ENCODE measurements at regions not wholly inside any gene's neighbourhood (a gene's known extent, or its start where the extent isn't known, plus 50 kb on each side); places are given as distances from the start of the nearest gene placed in this dataset.

DNA sequence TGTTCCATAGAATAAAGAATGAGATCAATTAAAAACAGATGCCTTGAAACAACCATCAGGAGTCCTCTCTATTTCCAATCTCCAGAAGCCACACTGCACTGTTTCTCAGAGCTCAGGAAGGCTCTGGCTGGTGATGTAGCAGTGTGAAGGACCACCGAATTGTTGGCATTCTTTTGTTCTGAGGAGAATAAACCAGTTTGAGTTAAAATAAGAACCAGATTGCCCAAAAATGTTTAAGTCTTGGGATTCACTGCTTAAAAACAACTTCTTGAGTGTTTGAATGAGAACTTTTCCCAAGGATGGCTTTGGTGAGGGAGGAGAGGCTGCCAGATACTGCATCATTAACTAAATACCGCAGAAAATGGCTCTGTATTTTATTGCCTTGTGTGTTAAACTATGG lies 341.2 kb downstream of the C12orf75 start:
- Mint-ChIP-seq H3K27ac (no peak overlapping the region), H3K4me3 (no peak overlapping the region), H3K9me3 (no peaks in the 10 kb centered on the region), H3K4me1 (ENCODE audit: low read depth) (no peaks in the 10 kb centered on the region), H3K36me3 (ENCODE audit: low read depth) (no peaks in the 10 kb centered on the region), H3K27me3 (peaks cover 6% of the 10 kb centered on the region)
- intact Hi-C loops (cut with DNase I, micrococcal nuclease): no loop called here
- H3K36me3 ChIP-seq (ENCODE audit: insufficient read depth, low read length): no peaks in the 10 kb centered on the region
- no peaks in the 10 kb centered on the region for H3K4me1 ChIP-seq (ENCODE audit: insufficient read depth, low read length)
- H3K27me3 ChIP-seq (ENCODE audit: control insufficient read depth in 1 of 2, insufficient read depth in 2 of 2, low read length in 2 of 2): no peaks in the 10 kb centered on the region
- ATAC-seq (ENCODE audit: poor library complexity) (no peak), DNase-seq (no peak)
- ChIA-PET POLR2A (no interaction called here), CTCF (no interaction called here)
- TF ChIP-seq, protein P1, sequence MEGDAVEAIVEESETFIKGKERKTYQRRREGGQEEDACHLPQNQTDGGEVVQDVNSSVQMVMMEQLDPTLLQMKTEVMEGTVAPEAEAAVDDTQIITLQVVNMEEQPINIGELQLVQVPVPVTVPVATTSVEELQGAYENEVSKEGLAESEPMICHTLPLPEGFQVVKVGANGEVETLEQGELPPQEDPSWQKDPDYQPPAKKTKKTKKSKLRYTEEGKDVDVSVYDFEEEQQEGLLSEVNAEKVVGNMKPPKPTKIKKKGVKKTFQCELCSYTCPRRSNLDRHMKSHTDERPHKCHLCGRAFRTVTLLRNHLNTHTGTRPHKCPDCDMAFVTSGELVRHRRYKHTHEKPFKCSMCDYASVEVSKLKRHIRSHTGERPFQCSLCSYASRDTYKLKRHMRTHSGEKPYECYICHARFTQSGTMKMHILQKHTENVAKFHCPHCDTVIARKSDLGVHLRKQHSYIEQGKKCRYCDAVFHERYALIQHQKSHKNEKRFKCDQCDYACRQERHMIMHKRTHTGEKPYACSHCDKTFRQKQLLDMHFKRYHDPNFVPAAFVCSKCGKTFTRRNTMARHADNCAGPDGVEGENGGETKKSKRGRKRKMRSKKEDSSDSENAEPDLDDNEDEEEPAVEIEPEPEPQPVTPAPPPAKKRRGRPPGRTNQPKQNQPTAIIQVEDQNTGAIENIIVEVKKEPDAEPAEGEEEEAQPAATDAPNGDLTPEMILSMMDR (IDR thresholded peaks at IDR 0.05): no peak
- peaks cover 0 to 10% of the 10 kb centered on the region in 2 experiments for H3K9me3 ChIP-seq (ENCODE audit: control insufficient read depth in 1 of 2, insufficient read depth in 1 of 2, low read length in 2 of 2)
- no peak overlapping the region for H3K4me3 ChIP-seq (ENCODE audit: low read length)
- no peak overlapping the region for H3K27ac ChIP-seq (ENCODE audit: low read depth in 1 of 2, low read length in 2 of 2)

DNA sequence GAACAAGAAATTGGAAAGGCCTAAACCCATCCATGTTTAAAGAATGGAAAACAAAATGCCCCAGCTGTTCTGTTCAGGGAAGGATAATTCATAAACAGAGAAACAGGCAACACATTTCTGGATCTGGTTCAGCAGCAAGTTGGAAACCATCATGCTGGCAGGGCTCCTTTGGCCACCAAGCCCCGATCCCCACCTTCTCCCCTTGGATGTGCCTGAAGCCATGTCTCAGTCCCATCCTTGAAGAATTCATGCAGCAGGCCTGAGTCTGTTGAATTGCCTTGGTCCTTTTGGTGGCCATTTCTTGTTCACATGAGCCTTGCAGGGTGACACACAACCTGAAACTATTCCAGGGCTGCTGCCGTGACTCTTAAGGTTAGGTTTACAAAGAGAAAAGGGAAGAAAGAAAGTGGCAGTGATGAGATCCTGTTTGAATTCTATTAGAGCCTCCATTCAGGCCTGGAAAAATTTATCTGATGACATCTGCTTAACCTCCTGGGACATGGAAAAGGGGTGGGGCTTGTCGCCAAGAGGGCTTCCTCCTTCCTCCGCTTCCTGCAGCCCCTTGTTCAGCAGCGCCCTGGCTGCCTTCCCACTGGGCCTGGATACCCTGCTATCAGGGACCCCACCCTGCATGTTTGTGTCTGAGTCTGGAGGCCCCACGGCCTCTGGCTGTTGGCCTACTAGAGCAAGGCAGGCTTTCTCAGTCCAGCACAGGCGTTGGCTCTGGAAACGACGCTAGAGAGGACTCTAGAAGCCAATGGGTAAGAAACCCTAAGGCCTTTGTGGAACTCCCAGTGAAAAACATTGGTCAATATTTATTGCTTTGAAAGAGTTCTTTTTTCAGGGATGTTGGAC lies 341.9 kb downstream of the C12orf75 start:
- no peaks in the 10 kb centered on the region for H3K36me3 Mint-ChIP-seq (ENCODE audit: low read depth)
- POLR2A ChIA-PET: no interaction called here
- intact Hi-C loops (cut with DNase I, micrococcal nuclease): no loop called here
- no peak overlapping the region for H3K4me3 Mint-ChIP-seq
- no peaks in the 10 kb centered on the region for H3K9me3 Mint-ChIP-seq
- CTCF ChIA-PET: no interaction called here
- H3K27me3 Mint-ChIP-seq: peaks cover 6% of the 10 kb centered on the region
- Histone ChIP-seq H3K4me3 (ENCODE audit: low read length) (no peak overlapping the region), H3K9me3 (ENCODE audit: control insufficient read depth in 1 of 2, insufficient read depth in 1 of 2, low read length in 2 of 2) (peaks cover 0 to 10% of the 10 kb centered on the region in 2 experiments), H3K27me3 (ENCODE audit: control insufficient read depth in 1 of 2, insufficient read depth in 2 of 2, low read length in 2 of 2) (no peaks in the 10 kb centered on the region), H3K36me3 (ENCODE audit: insufficient read depth, low read length) (no peaks in the 10 kb centered on the region), H3K4me1 (ENCODE audit: insufficient read depth, low read length) (no peaks in the 10 kb centered on the region), H3K27ac (ENCODE audit: low read depth in 1 of 2, low read length in 2 of 2) (no peak overlapping the region)
- H3K27ac Mint-ChIP-seq: no peak overlapping the region
- no peak for ATAC-seq (ENCODE audit: poor library complexity)
- DNase-seq: no peak
- H3K4me1 Mint-ChIP-seq (ENCODE audit: low read depth): no peaks in the 10 kb centered on the region
- TF ChIP-seq, protein P1 (IDR thresholded peaks at IDR 0.05): no peak

- ChIA-PET POLR2A (no interaction called here), CTCF (no interaction called here)
- Mint-ChIP-seq H3K4me3 (no peak overlapping the region), H3K27ac (no peak overlapping the region), H3K36me3 (ENCODE audit: low read depth) (no peaks in the 10 kb centered on the region), H3K4me1 (ENCODE audit: low read depth) (no peaks in the 10 kb centered on the region), H3K9me3 (no peaks in the 10 kb centered on the region), H3K27me3 (peaks cover 6% of the 10 kb centered on the region)
- DNase-seq (no peak), ATAC-seq (ENCODE audit: poor library complexity) (no peak)
- TF ChIP-seq, protein P1 (IDR thresholded peaks at IDR 0.05): no peak
- H3K27me3 ChIP-seq (ENCODE audit: control insufficient read depth in 1 of 2, insufficient read depth in 2 of 2, low read length in 2 of 2): no peaks in the 10 kb centered on the region
- peaks cover 0 to 10% of the 10 kb centered on the region in 2 experiments for H3K9me3 ChIP-seq (ENCODE audit: control insufficient read depth in 1 of 2, insufficient read depth in 1 of 2, low read length in 2 of 2)
- H3K27ac ChIP-seq (ENCODE audit: low read depth in 1 of 2, low read length in 2 of 2): no peak overlapping the region
- no peak overlapping the region for H3K4me3 ChIP-seq (ENCODE audit: low read length)
- intact Hi-C loops (cut with DNase I, micrococcal nuclease): no loop called here
- no peaks in the 10 kb centered on the region for H3K4me1 ChIP-seq (ENCODE audit: insufficient read depth, low read length)
- no peaks in the 10 kb centered on the region for H3K36me3 ChIP-seq (ENCODE audit: insufficient read depth, low read length)
Measured at GRCh38 chr12:105674871-105675699, 344.6 kb downstream of the C12orf75 start.

Data from CD4-positive, alpha-beta T cell (primary cell).